Gastroesophageal sphincter (tissue), 4 donors: ENCODE measurements at regions not wholly inside any gene's neighbourhood (a gene's known extent, or its start where the extent isn't known, plus 50 kb on each side); places are given as distances from the start of the nearest gene placed in this dataset.

Experiments used
- ATAC-seq: fragments of 150-250 bp; one replicate; pipeline ENCODE4 v1.9.1; 2016; ENCODE audit warnings: mild to moderate bottlenecking, moderate library complexity
- H3K27ac ChIP-seq, 4 donors: fragments of 200-600 bp; sonication (generic) in 3 of 4; 1 replicate in 3 of 4; 2 replicates in 1 of 4; pipeline ENCODE4 v1.5.1; 2016 to 2019
- H3K27me3 ChIP-seq: fragments of 200-600 bp; sonication (generic); one replicate; pipeline ENCODE4 v1.5.1; 2019
- H3K36me3 ChIP-seq, 2 donors: fragments of 200-600 bp; sonication (generic); one replicate each; pipeline ENCODE4 v1.5.1; 2019; ENCODE audit warnings: control low read depth in 1 of 2
- H3K4me1 ChIP-seq, 3 donors: fragments of 200-600 bp; sonication (generic); 1 replicate in 2 of 3; 2 replicates in 1 of 3; pipeline ENCODE4 v1.5.1; 2016 to 2019; ENCODE audit warnings: control low read depth in 2 of 3
- H3K4me3 ChIP-seq, 2 donors: fragments of 200-600 bp; sonication (generic); one replicate each; pipeline ENCODE4 v1.5.1; 2019; ENCODE audit warnings: mild to moderate bottlenecking in 1 of 2, moderate library complexity in 1 of 2
- H3K9me3 ChIP-seq, 3 donors: fragments of 200-600 bp; sonication (generic); one replicate each; pipeline ENCODE4 v1.5.1; 2017 to 2019; ENCODE audit warnings: control low read depth in 2 of 3
- CTCF ChIP-seq, 4 experiments: fragments of 200-600 bp in 2 of 4; fragments of 450-650 bp in 2 of 4; sonication (generic) in 1 of 4; IDR thresholded peaks; one replicate each; pipeline ENCODE4 v1.5.1; 2017 to 2019; ENCODE audit warnings: antibody characterized with exemption in 4 of 4, mild to moderate bottlenecking in 2 of 4, moderate library complexity in 2 of 4
- EP300 ChIP-seq: sonication (generic); formaldehyde crosslinking; IDR thresholded peaks from one replicate; pipeline ENCODE4 v1.6.1; 2017; ENCODE audit warnings: antibody characterized with exemption, mild to moderate bottlenecking
- POLR2A ChIP-seq, 2 donors: fragments of 450-650 bp; IDR thresholded peaks; one replicate each; pipeline ENCODE4 v1.6.1; 2017; ENCODE audit warnings: antibody characterized with exemption in 2 of 2, mild to moderate bottlenecking in 2 of 2, moderate library complexity in 1 of 2
- POLR2AphosphoS5 ChIP-seq: sonication (generic); formaldehyde crosslinking; IDR thresholded peaks from one replicate; pipeline ENCODE4 v1.6.1; 2017; ENCODE audit warnings: antibody characterized with exemption
- WGBS, 2 donors: methylation state at CpG; one replicate each; pipeline ENCODE4 v1.1.5; 2018; ENCODE audit warnings: low coverage in 1 of 2; 5-methylcytosine and 5-hydroxymethylcytosine counted together

GRCh38 chr10:8327140-8327423 lies 272.6 kb downstream of the GATA3 start:
- TF ChIP-seq EP300, result no peak
- no peak for TF ChIP-seq POLR2A (IDR thresholded peaks at IDR 0.05)
- no peak for TF ChIP-seq POLR2AphosphoS5
- TF ChIP-seq CTCF (IDR thresholded peaks at IDR 0.05), result no peak
- Histone ChIP-seq H3K36me3 (no peaks in the 10 kb centered on the region), H3K27ac (no peak overlapping the region), H3K9me3 (no peaks in the 10 kb centered on the region), H3K27me3 (peaks cover 64% of the 10 kb centered on the region), H3K4me1 (peaks cover 0 to 2% (median 0%) of the 10 kb centered on the region in 3 donors), H3K4me3 (no peak overlapping the region)
- no peak for ATAC-seq
- WGBS, 2 donors, result 47 to 72% methylated on average over 1 of the region's 1 CpG

GRCh38 chr10:8331387-8331786 lies 276.9 kb downstream of the GATA3 start:
- ATAC-seq, result no peak
- Histone ChIP-seq H3K27ac (no peak overlapping the region), H3K27me3 (peaks cover 69% of the 10 kb centered on the region), H3K9me3 (no peaks in the 10 kb centered on the region), H3K4me1 (peaks cover 0 to 10% (median 5%) of the 10 kb centered on the region in 3 donors), H3K4me3 (no peak overlapping the region), H3K36me3 (no peaks in the 10 kb centered on the region)
- TF ChIP-seq POLR2AphosphoS5 (no peak), POLR2A (IDR thresholded peaks at IDR 0.05) (no peak), CTCF (IDR thresholded peaks at IDR 0.05) (no peak), EP300 (no peak)
- WGBS, 2 donors, result 74 to 86% methylated on average over 6 to 10 of the region's 14 CpGs

- Histone ChIP-seq H3K27ac (no peak overlapping the region), H3K4me1 (peaks cover 0 to 10% (median 5%) of the 10 kb centered on the region in 3 donors), H3K27me3 (peaks cover 69% of the 10 kb centered on the region), H3K36me3 (no peaks in the 10 kb centered on the region), H3K4me3 (peak overlapping the region in 1 of 2 donors; percentile 39), H3K9me3 (no peaks in the 10 kb centered on the region)
- peak; percentile 28 for ATAC-seq
- 0 to 7% methylated on average over 11 to 14 of the region's 34 CpGs for WGBS, 2 donors
- TF ChIP-seq CTCF (IDR thresholded peaks at IDR 0.05) (no peak), POLR2AphosphoS5 (no peak), POLR2A (IDR thresholded peaks at IDR 0.05) (no peak), EP300 (no peak)
Observed at GRCh38 chr10:8331896-8332729, 277.6 kb downstream of the GATA3 start.

- H3K27ac ChIP-seq, result no peak overlapping the region
- H3K36me3 ChIP-seq, result no peaks in the 10 kb centered on the region
- 0 to 5% methylated on average over 4 to 6 of the region's 6 CpGs for WGBS, 2 donors
- no peaks in the 10 kb centered on the region for H3K9me3 ChIP-seq
- H3K27me3 ChIP-seq, result peaks cover 74% of the 10 kb centered on the region
- peak overlapping the region in 1 of 2 donors; percentile 39 for H3K4me3 ChIP-seq
- peaks cover 0 to 10% (median 5%) of the 10 kb centered on the region in 3 donors for H3K4me1 ChIP-seq
- no peak for ATAC-seq
- TF ChIP-seq CTCF (IDR thresholded peaks at IDR 0.05), result no peak
- no peak for TF ChIP-seq POLR2AphosphoS5
- TF ChIP-seq EP300, result no peak
- no peak for TF ChIP-seq POLR2A (IDR thresholded peaks at IDR 0.05)
Observed at GRCh38 chr10:8332730-8333111, 278.2 kb downstream of the GATA3 start.

GRCh38 chr10:8334631-8335030 lies 280.1 kb downstream of the GATA3 start:
- H3K9me3 ChIP-seq, result no peaks in the 10 kb centered on the region
- H3K27ac ChIP-seq, result no peak overlapping the region
- H3K4me1 ChIP-seq, result peaks cover 0 to 10% (median 5%) of the 10 kb centered on the region in 3 donors
- no peaks in the 10 kb centered on the region for H3K36me3 ChIP-seq
- no peak for TF ChIP-seq POLR2A (IDR thresholded peaks at IDR 0.05)
- TF ChIP-seq POLR2AphosphoS5, result no peak
- no peak for TF ChIP-seq EP300
- TF ChIP-seq CTCF (IDR thresholded peaks at IDR 0.05), result no peak
- H3K27me3 ChIP-seq, result peaks cover 60% of the 10 kb centered on the region
- WGBS, 2 donors, result 82 to 85% methylated on average over 6 to 7 of the region's 7 CpGs
- no peak for ATAC-seq
- H3K4me3 ChIP-seq, result no peak overlapping the region
